Epidermal melanocyte (primary cell): ENCODE measurements at regions not wholly inside any gene's neighbourhood (a gene's known extent, or its start where the extent isn't known, plus 50 kb on each side); places are given as distances from the start of the nearest gene placed in this dataset.
A peak's percentile ranks its signal among the peaks of the same experiment; 100 is the strongest.

Source experiments
- DNase-seq: peaks from one replicate; pipeline ENCODE4 v3.0.0; 2011; ENCODE audit warnings: low spot score; ENCODE audit not compliant: insufficient read length

GRCh38 chr2:8455236-8456150, 226.4 kb upstream of the ID2 start:
- no peak for DNase-seq

DNA sequence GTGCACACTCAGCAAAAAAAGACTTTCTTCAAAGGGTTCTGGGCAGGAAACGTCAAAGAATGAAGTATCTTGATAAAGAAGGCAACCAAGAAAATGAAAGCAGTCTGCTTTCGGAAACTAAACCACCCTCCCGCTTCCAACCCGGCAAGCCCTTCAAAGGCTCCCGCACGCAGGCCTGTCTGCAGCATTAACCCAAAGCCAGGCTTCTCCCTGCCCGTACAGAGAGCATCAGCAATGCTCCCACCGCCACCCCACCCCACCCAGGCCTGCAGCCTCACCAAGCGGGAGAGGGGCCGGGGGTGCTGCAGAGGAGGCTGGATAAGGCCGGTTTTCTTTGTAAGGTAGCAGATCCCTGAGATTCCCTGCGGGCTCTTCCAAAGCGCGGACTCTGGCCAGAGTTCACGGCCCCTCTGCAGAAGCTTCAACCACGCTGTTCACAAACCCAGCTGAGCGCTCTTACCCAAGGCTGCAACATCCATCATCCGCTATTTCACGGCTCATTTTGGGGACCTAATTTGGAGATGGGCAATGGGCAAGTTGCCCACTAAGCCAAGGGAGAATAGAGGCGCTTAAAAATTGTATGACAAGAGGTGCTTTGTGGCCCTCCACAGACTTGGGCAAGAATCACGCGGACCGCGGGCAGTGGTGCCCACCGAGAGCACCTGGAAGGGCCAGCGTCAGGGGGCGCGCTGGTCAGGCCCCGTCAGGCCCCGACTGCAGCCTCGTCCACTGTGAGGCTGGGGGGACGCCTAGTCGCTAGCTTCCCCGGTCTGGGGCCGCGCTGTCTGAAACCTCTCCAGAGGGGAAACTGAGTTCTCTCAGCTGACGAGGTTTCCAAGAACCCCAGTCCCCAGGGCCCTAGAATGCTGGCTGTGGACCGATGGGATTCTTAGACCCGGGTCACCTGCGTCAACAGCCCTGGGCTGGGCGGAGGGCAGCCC, 225.4 kb upstream of the ID2 start:
- no peak for DNase-seq

- DNase-seq = no peak
Observed at GRCh38 chr2:8457092-8457481, 224.8 kb upstream of the ID2 start.

GRCh38 chr2:8457699-8458502, 224.0 kb upstream of the ID2 start:
- no peak for DNase-seq

GRCh38 chr2:8458503-8459459, 223.1 kb upstream of the ID2 start:
- no peak for DNase-seq

DNA sequence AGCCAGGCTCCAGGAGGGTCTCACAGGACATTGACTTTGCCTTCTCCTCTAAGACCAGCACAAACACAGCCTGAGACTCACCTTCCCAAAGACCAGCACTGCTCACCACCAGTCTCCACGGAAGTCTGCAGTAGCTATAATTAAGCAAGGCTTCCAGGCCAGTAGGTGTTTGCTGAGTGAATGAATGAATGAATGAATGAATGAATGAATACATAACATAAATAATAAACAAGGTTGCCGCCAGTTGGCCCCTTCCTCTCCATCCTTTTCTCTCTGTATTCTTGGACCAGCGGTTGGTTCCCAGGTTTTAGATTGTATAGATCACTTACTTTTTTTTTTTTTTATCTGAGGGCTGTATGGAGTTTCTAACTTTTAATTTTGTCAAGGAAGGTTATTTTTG, 222.4 kb upstream of the ID2 start:
- no peak for DNase-seq

- no peak for DNase-seq
Observed at GRCh38 chr2:8461341-8461740, 220.5 kb upstream of the ID2 start.

GRCh38 chr2:8462280-8462679, 219.6 kb upstream of the ID2 start:
- DNase-seq = no peak

DNA sequence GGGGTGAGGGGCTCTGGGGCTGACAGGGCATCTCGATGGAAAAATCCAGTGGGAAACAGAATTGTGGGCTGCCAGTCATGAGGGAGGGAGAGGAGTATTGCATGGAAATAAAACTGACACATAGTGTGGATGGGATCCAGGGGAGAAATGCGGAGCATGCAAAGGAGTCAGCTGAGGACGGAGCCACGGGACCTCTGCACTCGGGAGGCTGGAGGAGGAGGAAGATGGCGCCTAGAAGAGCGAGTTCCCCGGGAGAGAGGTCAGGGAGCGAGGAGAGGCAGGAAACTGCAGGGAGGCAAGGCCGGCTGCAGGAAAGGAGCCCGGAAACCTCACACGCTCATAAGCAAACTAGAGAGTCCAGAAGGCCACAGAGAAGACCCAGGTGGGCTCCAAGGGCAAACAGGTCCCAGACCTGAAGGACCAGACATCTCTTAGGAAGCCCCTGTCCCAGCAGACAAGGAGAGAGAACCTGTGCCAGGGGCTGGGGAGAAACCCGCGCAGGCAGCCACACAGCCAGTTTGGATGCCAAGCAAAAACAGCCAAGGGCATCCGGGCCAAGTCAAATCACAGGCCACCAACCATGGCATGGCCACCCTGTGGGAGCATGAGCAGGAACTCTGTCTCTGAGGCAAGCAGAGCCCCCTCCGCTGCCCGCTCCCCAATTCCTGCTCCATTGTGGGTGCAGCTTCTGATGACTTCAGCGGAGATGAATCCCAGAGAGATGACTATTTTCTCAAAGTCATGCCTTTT, 218.8 kb upstream of the ID2 start:
- DNase-seq = no peak

DNA sequence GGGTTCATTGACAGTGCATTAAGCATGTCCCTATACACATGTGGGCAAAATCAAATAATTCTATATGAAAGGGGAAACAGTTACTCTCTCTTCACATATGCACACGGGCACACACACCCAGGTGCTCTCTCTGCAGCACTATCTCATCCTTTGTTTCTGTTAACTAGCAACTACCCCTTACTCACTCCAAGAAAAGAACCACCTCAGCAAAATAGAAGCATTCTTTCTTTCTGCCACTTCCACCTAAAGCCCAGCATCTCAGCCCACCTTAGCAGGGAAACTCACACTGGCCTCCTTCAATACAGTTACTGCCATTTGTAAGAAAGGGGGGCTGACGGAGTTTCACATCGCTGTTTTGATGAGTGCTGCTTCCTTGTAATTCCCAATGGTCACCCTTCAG, 216.3 kb upstream of the ID2 start:
- DNase-seq = no peak

DNA sequence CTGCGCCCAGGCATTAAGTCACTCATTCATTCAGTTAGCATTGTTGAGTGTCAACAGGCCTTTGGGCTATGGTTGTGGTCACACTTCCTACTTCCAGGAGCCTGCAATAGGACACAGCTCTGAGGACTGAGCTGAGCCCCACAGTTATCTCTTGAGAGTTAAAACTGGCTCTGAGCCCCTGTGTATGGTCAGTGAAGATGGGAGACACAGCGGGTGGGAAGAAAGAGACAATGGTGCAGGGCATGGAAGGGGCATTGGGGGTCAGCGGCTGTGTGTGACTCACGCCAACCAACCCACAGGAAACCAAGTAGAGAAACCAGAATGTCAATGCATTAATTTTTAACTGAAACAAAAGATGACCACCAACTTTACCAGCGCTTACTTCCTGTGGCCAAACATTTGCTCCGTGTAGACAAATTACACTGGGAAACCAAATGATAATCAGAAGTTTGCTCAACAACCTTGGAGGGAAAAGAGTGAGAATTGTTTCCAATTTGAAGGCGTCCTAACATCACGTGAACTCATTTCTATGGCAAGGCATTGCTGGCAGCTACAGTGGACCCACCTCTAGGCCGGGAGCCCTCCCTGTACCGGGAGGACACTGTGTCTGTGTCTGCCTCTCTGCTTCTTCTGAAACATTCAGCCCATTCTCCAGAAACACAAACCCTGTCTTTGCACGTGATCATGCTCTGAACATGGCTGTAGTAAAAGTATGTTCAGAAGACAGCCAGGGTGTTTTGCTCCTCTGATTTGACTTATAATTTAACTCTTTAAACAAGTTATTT, 212.0 kb upstream of the ID2 start:
- DNase-seq = no peak

GRCh38 chr2:8472545-8473323, 209.1 kb upstream of the ID2 start:
- DNase-seq = no peak

GRCh38 chr2:8475349-8476031, 206.4 kb upstream of the ID2 start:
- no peak for DNase-seq

DNA sequence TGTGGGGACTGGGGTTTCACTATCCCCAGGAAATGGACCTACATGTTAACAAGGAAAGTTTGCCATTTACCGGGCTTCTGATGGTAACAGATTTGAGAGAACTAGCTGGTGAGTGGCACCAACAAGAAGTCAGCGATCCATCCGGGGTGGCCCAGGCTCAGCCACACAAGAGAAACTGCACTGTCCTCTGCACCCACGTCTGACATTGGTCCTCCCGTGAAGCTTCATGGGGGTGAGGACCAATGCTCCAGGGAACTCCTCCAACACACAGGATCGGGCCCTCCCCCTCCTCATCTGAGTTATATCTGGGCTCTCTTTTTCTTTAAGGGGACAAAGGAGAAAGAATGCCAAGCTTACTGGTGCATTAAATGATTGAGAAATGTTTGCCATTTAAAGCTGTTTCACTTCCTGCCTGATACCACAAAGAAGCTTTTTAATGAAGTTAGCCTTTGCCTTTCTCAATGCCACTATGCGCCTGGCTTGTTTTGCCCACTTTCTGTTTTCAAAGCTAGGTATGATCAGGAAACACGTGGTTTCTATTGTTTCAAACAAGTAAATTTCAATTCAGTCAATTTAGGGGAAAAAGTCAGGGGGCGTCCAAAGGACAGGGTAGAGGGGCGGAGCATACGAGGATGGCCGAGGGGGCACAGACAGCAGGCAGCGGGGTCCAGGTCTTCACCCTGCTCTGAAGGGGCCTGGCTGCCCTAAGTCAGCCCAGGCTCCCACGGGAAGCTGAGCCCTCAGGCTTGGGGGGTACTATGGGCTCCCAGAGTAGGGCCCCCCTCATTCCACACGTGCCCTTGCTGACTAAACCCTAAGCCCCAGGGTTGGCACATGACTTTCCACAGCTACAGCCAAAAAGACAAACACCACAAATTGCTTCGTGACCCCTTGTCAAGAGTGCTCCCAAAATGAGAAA, 204.0 kb upstream of the ID2 start:
- DNase-seq = peak; percentile 46

GRCh38 chr2:8478471-8478793, 203.4 kb upstream of the ID2 start:
- DNase-seq = no peak

- no peak for DNase-seq
Observed at GRCh38 chr2:8479298-8479697, 202.6 kb upstream of the ID2 start.

GRCh38 chr2:8480915-8481314, 200.9 kb upstream of the ID2 start:
- DNase-seq = peak; percentile 41
